ENCODE measurements at regions not wholly inside any gene's neighbourhood (a gene's known extent, or its start where the extent isn't known, plus 50 kb on each side); places are given as distances from the start of the nearest gene placed in this dataset.

DNA sequence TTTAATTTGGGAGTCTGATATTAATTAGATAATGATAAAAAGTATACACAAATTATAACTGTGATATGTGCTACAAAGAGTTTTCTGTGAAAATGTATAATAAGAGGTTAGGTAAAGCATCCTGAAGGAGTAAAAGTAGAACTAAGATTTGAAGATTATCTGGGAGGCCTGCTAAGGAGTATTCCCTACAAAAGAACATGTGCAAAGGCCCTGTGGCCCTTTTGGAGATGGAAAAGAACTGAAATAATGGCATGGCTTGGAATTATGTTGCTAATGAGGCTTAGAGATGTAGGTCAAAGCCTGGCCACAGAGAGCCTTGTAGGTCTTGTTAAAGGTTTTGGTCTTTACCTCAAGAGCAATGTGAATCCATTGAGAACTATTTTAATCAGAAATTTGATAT, 82.0 kb downstream of the ZIC4 start:
- no peaks in the 10 kb centered on the region for H3K9me2 ChIP-seq (ENCODE audit: insufficient read depth)
- no peaks in the 10 kb centered on the region for H3K9me3 Mint-ChIP-seq
- H3K4me2 ChIP-seq = no peak overlapping the region
- TF ChIP-seq CREB1 (CRISPR knock-in tag; IDR thresholded peaks at IDR 0.05; ENCODE audit: low read depth) (no peak), ZNF114 (CRISPR knock-in tag; IDR thresholded peaks at IDR 0.05) (no peak), NANOG (IDR thresholded peaks at IDR 0.05; ENCODE audit: borderline replicate concordance) (no peak), EZH2phosphoT487 (IDR thresholded peaks at IDR 0.05; ENCODE audit: unreplicated experiment) (no peak), STAT1 (IDR thresholded peaks at IDR 0.05; ENCODE audit: unreplicated experiment) (no peak)
- TF ChIP-seq, protein P1, sequence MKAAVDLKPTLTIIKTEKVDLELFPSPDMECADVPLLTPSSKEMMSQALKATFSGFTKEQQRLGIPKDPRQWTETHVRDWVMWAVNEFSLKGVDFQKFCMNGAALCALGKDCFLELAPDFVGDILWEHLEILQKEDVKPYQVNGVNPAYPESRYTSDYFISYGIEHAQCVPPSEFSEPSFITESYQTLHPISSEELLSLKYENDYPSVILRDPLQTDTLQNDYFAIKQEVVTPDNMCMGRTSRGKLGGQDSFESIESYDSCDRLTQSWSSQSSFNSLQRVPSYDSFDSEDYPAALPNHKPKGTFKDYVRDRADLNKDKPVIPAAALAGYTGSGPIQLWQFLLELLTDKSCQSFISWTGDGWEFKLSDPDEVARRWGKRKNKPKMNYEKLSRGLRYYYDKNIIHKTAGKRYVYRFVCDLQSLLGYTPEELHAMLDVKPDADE (IDR thresholded peaks at IDR 0.05) = no peak
- TF ChIP-seq, protein P2, sequence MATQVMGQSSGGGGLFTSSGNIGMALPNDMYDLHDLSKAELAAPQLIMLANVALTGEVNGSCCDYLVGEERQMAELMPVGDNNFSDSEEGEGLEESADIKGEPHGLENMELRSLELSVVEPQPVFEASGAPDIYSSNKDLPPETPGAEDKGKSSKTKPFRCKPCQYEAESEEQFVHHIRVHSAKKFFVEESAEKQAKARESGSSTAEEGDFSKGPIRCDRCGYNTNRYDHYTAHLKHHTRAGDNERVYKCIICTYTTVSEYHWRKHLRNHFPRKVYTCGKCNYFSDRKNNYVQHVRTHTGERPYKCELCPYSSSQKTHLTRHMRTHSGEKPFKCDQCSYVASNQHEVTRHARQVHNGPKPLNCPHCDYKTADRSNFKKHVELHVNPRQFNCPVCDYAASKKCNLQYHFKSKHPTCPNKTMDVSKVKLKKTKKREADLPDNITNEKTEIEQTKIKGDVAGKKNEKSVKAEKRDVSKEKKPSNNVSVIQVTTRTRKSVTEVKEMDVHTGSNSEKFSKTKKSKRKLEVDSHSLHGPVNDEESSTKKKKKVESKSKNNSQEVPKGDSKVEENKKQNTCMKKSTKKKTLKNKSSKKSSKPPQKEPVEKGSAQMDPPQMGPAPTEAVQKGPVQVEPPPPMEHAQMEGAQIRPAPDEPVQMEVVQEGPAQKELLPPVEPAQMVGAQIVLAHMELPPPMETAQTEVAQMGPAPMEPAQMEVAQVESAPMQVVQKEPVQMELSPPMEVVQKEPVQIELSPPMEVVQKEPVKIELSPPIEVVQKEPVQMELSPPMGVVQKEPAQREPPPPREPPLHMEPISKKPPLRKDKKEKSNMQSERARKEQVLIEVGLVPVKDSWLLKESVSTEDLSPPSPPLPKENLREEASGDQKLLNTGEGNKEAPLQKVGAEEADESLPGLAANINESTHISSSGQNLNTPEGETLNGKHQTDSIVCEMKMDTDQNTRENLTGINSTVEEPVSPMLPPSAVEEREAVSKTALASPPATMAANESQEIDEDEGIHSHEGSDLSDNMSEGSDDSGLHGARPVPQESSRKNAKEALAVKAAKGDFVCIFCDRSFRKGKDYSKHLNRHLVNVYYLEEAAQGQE (IDR thresholded peaks at IDR 0.05; ENCODE audit: unreplicated experiment) = no peak
- TF ChIP-seq, protein P3, sequence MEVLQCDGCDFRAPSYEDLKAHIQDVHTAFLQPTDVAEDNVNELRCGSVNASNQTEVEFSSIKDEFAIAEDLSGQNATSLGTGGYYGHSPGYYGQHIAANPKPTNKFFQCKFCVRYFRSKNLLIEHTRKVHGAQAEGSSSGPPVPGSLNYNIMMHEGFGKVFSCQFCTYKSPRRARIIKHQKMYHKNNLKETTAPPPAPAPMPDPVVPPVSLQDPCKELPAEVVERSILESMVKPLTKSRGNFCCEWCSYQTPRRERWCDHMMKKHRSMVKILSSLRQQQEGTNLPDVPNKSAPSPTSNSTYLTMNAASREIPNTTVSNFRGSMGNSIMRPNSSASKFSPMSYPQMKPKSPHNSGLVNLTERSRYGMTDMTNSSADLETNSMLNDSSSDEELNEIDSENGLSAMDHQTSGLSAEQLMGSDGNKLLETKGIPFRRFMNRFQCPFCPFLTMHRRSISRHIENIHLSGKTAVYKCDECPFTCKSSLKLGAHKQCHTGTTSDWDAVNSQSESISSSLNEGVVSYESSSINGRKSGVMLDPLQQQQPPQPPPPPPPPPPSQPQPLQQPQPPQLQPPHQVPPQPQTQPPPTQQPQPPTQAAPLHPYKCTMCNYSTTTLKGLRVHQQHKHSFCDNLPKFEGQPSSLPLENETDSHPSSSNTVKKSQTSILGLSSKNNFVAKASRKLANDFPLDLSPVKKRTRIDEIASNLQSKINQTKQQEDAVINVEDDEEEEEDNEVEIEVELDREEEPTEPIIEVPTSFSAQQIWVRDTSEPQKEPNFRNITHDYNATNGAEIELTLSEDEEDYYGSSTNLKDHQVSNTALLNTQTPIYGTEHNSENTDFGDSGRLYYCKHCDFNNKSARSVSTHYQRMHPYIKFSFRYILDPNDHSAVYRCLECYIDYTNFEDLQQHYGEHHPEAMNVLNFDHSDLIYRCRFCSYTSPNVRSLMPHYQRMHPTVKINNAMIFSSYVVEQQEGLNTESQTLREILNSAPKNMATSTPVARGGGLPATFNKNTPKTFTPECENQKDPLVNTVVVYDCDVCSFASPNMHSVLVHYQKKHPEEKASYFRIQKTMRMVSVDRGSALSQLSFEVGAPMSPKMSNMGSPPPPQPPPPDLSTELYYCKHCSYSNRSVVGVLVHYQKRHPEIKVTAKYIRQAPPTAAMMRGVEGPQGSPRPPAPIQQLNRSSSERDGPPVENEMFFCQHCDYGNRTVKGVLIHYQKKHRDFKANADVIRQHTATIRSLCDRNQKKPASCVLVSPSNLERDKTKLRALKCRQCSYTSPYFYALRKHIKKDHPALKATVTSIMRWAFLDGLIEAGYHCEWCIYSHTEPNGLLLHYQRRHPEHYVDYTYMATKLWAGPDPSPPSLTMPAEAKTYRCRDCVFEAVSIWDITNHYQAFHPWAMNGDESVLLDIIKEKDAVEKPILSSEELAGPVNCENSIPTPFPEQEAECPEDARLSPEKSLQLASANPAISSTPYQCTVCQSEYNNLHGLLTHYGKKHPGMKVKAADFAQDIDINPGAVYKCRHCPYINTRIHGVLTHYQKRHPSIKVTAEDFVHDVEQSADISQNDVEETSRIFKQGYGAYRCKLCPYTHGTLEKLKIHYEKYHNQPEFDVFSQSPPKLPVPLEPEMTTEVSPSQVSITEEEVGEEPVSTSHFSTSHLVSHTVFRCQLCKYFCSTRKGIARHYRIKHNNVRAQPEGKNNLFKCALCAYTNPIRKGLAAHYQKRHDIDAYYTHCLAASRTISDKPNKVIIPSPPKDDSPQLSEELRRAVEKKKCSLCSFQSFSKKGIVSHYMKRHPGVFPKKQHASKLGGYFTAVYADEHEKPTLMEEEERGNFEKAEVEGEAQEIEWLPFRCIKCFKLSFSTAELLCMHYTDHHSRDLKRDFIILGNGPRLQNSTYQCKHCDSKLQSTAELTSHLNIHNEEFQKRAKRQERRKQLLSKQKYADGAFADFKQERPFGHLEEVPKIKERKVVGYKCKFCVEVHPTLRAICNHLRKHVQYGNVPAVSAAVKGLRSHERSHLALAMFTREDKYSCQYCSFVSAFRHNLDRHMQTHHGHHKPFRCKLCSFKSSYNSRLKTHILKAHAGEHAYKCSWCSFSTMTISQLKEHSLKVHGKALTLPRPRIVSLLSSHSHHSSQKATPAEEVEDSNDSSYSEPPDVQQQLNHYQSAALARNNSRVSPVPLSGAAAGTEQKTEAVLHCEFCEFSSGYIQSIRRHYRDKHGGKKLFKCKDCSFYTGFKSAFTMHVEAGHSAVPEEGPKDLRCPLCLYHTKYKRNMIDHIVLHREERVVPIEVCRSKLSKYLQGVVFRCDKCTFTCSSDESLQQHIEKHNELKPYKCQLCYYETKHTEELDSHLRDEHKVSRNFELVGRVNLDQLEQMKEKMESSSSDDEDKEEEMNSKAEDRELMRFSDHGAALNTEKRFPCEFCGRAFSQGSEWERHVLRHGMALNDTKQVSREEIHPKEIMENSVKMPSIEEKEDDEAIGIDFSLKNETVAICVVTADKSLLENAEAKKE (CRISPR knock-in tag; IDR thresholded peaks at IDR 0.05) = no peak
- peaks cover 7% of the 10 kb centered on the region for H3K4me1 ChIP-seq (ENCODE audit: insufficient read depth)
- no peak overlapping the region for H3K27ac ChIP-seq (ENCODE audit: low read depth)
- H3K27me3 ChIP-seq (ENCODE audit: insufficient read depth) = no peaks in the 10 kb centered on the region
- H4K20me1 ChIP-seq (replicated peaks; ENCODE audit: insufficient read depth) = no peaks in the 10 kb centered on the region
- H2AFZ ChIP-seq = no peak overlapping the region
- no peak for DNase-seq (ENCODE audit: low spot score)
- no peak for ATAC-seq
- no peak overlapping the region for H3K4me3 ChIP-seq
- H3K4me1 Mint-ChIP-seq = peaks cover 3% of the 10 kb centered on the region; the same call in 1 of the 3 replicates
- no peaks in the 10 kb centered on the region for H3K36me3 Mint-ChIP-seq (ENCODE audit: low read depth)
- no peaks in the 10 kb centered on the region for H3K79me2 ChIP-seq (replicated peaks; ENCODE audit: insufficient read depth)
- no peak overlapping the region for H3K4me3 Mint-ChIP-seq
- H3K27ac Mint-ChIP-seq = no peak overlapping the region
- peaks cover 2% of the 10 kb centered on the region for H3K27me3 Mint-ChIP-seq (ENCODE audit: insufficient read depth, low read depth, poor library complexity)
- H3K36me3 ChIP-seq (ENCODE audit: insufficient read depth) = no peaks in the 10 kb centered on the region
- no peaks in the 10 kb centered on the region; the same call in 1 of the 2 replicates for H3F3A ChIP-seq (replicated peaks; ENCODE audit: low read depth)
